ENCODE measurements at regions not wholly inside any gene's neighbourhood (a gene's known extent, or its start where the extent isn't known, plus 50 kb on each side); places are given as distances from the start of the nearest gene placed in this dataset.

DNA sequence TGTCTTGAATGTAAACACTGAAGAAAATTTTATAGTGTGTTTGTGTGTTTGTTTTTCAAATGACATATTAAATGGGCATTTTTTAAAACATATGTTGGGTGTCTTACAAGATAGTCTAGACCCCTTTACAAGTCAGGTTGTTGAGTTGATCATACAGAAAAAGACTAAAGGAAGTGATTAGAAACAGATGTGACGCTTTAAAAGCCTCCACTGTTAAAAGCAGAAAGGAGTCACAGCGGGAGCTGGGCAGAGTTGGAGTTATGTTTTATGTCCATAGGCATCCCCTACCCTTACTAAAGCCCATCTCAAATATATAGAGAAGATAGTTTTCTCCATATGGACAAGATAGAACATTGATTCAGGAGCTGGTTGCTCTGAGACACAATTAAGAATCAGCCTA lies 393.9 kb downstream of the PLPP3 start:
- no peak for DNase-seq (ENCODE audit: low spot score)
- intact Hi-C loops (cut with DNase I) = no loop called here
- 92% methylated on average over 2 of the region's 2 CpGs for WGBS

DNA sequence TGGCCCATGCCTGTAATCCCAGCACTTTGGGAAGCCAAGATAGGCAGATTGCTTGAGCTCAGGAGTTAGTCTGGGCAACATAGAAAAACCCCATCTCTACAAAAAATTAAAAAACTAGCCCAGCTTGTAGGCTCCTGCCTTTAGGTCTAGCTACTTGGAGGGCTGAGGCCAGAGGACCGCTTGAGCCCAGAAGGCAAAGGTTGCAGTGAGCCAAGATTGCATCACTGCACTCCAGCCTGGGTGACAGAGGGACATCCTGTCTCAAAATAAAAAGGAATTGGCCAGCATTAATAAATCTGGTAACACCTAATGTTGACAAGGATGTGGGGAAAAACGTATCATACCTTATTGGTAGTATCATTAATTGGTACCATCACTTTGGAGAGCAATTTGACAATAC lies 396.2 kb downstream of the PLPP3 start:
- no peak for TF ChIP-seq POLR2AphosphoS5 (IDR thresholded peaks at IDR 0.05)
- no peak for TF ChIP-seq POLR2A (IDR thresholded peaks at IDR 0.05)
- TF ChIP-seq, protein P1, sequence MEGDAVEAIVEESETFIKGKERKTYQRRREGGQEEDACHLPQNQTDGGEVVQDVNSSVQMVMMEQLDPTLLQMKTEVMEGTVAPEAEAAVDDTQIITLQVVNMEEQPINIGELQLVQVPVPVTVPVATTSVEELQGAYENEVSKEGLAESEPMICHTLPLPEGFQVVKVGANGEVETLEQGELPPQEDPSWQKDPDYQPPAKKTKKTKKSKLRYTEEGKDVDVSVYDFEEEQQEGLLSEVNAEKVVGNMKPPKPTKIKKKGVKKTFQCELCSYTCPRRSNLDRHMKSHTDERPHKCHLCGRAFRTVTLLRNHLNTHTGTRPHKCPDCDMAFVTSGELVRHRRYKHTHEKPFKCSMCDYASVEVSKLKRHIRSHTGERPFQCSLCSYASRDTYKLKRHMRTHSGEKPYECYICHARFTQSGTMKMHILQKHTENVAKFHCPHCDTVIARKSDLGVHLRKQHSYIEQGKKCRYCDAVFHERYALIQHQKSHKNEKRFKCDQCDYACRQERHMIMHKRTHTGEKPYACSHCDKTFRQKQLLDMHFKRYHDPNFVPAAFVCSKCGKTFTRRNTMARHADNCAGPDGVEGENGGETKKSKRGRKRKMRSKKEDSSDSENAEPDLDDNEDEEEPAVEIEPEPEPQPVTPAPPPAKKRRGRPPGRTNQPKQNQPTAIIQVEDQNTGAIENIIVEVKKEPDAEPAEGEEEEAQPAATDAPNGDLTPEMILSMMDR (IDR thresholded peaks at IDR 0.05) = no peak
- no peak for DNase-seq (ENCODE audit: low spot score)

More for the DNA sequence above, 393.9 kb downstream of the PLPP3 start:
- Histone ChIP-seq H3K4me3 (no peak overlapping the region), H3K9me3 (no peaks in the 10 kb centered on the region), H3K27me3 (replicated peaks; ENCODE audit: insufficient read depth) (no peaks in the 10 kb centered on the region), H3K36me3 (no peaks in the 10 kb centered on the region), H3K4me1 (replicated peaks) (no peaks in the 10 kb centered on the region), H3K27ac (no peak overlapping the region)
- TF ChIP-seq, protein P1 (IDR thresholded peaks at IDR 0.05) = no peak
- TF ChIP-seq POLR2AphosphoS5 (IDR thresholded peaks at IDR 0.05) (no peak), POLR2A (IDR thresholded peaks at IDR 0.05) (no peak)

DNA sequence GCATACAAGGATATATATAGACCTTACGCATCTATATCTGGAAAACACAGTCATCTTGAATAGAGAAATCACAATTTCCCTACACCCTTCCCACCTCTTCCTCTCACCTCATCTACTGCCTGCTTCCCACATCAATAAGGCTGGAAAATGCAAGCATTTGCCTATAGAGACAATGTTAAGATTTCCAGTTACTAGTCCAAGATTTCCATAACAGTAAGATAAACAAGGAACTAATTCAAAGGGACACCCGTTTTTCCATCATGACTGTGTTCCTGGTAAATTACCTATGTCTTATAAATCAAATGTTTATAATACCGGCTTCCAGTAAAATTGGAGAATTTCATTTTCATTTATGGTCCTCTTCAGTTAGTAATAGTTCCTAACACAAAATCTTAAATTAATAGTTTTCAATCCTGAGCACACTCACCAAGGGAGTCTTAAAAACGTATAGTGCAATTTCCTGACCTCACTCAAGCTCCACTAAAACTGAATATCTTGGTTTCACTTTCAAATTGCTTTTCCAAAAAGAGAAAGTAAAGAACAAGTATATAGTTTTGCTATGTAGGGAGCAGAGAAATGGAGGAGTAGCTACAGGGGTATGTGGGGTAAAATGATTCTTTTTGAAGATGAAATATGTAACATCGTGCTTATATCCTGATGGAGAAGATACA lies 398.7 kb downstream of the PLPP3 start:
- Histone ChIP-seq H3K4me1 (replicated peaks) (no peaks in the 10 kb centered on the region), H3K4me3 (no peak overlapping the region), H3K27ac (no peak overlapping the region), H3K36me3 (no peaks in the 10 kb centered on the region), H3K9me3 (no peaks in the 10 kb centered on the region), H3K27me3 (replicated peaks; ENCODE audit: insufficient read depth) (no peaks in the 10 kb centered on the region)
- TF ChIP-seq POLR2AphosphoS5 (IDR thresholded peaks at IDR 0.05) (no peak), POLR2A (IDR thresholded peaks at IDR 0.05) (no peak)
- TF ChIP-seq, protein P1 (IDR thresholded peaks at IDR 0.05) = no peak
- 43% methylated on average over 5 of the region's 5 CpGs for WGBS
- intact Hi-C loops (cut with DNase I) = no loop called here
- no peak for DNase-seq (ENCODE audit: low spot score)

More for the DNA sequence above, 396.2 kb downstream of the PLPP3 start:
- intact Hi-C loops (cut with DNase I) = no loop called here
- WGBS = 92% methylated on average over 2 of the region's 2 CpGs
- no peak overlapping the region for H3K4me3 ChIP-seq
- no peaks in the 10 kb centered on the region for H3K27me3 ChIP-seq (replicated peaks; ENCODE audit: insufficient read depth)
- H3K4me1 ChIP-seq (replicated peaks) = no peaks in the 10 kb centered on the region
- no peaks in the 10 kb centered on the region for H3K9me3 ChIP-seq
- no peaks in the 10 kb centered on the region for H3K36me3 ChIP-seq
- no peak overlapping the region for H3K27ac ChIP-seq

DNA sequence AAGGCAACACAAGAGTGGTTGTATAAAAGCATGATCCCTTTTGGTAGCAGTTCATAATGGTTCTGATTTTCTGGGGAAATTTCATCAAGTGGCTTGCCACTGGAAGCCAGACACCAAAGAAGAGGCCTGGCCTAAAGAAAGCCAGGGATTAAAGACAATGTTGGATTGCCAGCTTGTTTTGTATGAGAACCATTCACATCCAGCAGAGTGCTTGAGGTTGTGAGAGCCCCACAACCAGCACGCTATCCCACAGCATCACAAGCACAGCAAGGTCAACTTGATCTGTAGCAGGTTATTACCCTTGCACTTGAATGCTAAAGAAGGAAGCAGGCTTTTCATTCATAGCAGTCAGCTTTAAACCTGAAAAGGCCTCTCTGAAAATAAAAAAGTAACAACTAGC lies 399.8 kb downstream of the PLPP3 start:
- no peak for DNase-seq (ENCODE audit: low spot score)

More for the DNA sequence above, 399.8 kb downstream of the PLPP3 start:
- Histone ChIP-seq H3K4me1 (replicated peaks) (no peaks in the 10 kb centered on the region), H3K27me3 (replicated peaks; ENCODE audit: insufficient read depth) (no peaks in the 10 kb centered on the region), H3K27ac (no peak overlapping the region), H3K36me3 (no peaks in the 10 kb centered on the region), H3K9me3 (no peaks in the 10 kb centered on the region), H3K4me3 (no peak overlapping the region)
- 80% methylated on average over 1 of the region's 1 CpG for WGBS
- TF ChIP-seq POLR2AphosphoS5 (IDR thresholded peaks at IDR 0.05) = no peak
- TF ChIP-seq, protein P1 (IDR thresholded peaks at IDR 0.05) = no peak
- TF ChIP-seq POLR2A (IDR thresholded peaks at IDR 0.05) = no peak
- intact Hi-C loops (cut with DNase I) = no loop called here

Data from prostate gland (tissue), 2 donors.